GM12865 (cell line): ENCODE measurements at regions not wholly inside any gene's neighbourhood (a gene's known extent, or its start where the extent isn't known, plus 50 kb on each side); places are given as distances from the start of the nearest gene placed in this dataset.

Experiments
- DNase-seq: peaks from one replicate; pipeline ENCODE4 v3.0.0; 2010; ENCODE audit warnings: low read depth
- H3K4me3 ChIP-seq: 2 replicates; pipeline ENCODE4 v1.5.1; 2011; ENCODE audit warnings: mild to moderate bottlenecking, low read depth, low read length, control low read depth
- TF ChIP-seq, protein P1 (sequence below): IDR thresholded peaks from 2 replicates; pipeline ENCODE4 v1.5.1; 2011; ENCODE audit warnings: low read length, control low read depth, low read depth, inconsistent platforms; ENCODE audit not compliant: insufficient read depth; ENCODE audit errors: missing control alignments

GRCh38 chr7:86262781-86263180 is 380.9 kb upstream of the GRM3 start:
- no peak for DNase-seq
- H3K4me3 ChIP-seq: no peak overlapping the region
- TF ChIP-seq, protein P1, sequence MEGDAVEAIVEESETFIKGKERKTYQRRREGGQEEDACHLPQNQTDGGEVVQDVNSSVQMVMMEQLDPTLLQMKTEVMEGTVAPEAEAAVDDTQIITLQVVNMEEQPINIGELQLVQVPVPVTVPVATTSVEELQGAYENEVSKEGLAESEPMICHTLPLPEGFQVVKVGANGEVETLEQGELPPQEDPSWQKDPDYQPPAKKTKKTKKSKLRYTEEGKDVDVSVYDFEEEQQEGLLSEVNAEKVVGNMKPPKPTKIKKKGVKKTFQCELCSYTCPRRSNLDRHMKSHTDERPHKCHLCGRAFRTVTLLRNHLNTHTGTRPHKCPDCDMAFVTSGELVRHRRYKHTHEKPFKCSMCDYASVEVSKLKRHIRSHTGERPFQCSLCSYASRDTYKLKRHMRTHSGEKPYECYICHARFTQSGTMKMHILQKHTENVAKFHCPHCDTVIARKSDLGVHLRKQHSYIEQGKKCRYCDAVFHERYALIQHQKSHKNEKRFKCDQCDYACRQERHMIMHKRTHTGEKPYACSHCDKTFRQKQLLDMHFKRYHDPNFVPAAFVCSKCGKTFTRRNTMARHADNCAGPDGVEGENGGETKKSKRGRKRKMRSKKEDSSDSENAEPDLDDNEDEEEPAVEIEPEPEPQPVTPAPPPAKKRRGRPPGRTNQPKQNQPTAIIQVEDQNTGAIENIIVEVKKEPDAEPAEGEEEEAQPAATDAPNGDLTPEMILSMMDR: no peak

DNA sequence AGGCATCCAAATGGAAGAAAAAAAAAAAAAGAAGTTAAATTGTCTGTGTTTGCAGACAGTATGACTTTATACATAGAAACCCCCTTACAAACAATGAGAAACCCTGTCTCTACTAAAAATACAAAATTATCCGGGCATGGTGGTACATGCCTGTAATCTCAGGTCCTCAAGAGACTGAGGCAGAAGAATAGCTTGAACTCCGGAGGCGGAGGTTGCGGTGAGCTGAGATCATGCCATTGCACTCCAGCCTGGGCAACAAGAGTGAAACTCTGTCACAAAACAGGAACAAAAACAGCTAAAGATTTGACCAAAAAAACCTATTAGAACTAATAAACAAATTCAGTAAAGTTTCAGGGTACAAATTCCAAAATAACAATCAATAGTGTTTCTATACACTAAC is 385.8 kb upstream of the GRM3 start:
- TF ChIP-seq, protein P1: no peak
- DNase-seq: peak; percentile 6
- H3K4me3 ChIP-seq: no peak overlapping the region

DNA sequence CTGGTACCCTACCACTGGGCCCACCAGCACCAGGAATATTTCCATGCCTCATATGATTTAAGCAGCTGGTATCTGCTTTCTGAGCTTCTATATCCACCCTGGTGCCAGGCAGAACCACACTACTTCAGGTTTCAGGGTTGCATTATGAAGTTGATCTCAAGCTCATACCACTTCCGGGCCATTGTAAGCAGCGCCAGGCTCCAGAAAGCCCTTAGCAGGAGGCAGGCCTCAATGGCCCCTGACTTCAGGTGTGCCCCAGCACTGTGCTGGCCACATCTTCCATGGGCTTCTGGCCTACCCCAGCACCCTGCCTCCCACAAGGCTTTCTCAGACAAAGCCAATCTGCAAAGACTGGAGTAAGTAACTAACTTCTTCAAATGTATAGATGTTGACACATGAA is 391.3 kb upstream of the GRM3 start:
- TF ChIP-seq, protein P1: no peak
- no peak for DNase-seq
- no peak overlapping the region for H3K4me3 ChIP-seq

DNA sequence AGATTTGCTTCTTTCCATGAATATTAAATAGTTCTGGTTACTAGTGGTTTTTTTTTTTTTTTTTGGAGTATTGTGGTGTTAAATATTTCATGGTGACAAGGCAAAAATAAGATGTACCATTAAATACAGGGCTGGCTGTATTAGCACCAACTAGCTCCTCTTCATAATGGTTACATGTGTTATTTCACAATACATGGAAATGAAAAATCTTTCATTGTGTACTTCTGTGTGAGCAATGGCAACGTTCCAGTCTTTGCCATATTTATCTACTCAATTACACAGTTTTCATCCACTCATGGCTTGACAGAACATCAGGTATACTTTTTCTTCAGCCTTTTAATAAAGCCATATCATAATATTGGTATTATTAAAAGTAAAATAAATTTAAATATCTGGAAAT is 394.7 kb upstream of the GRM3 start:
- H3K4me3 ChIP-seq: no peak overlapping the region
- TF ChIP-seq, protein P1: no peak
- DNase-seq: no peak

GRCh38 chr7:86243171-86243570 is 400.5 kb upstream of the GRM3 start:
- H3K4me3 ChIP-seq: no peak overlapping the region
- DNase-seq: no peak
- TF ChIP-seq, protein P1: no peak

- no peak for DNase-seq
- TF ChIP-seq, protein P1: no peak
- H3K4me3 ChIP-seq: no peak overlapping the region
Observed at GRCh38 chr7:86226191-86226590, 417.5 kb upstream of the GRM3 start.

DNA sequence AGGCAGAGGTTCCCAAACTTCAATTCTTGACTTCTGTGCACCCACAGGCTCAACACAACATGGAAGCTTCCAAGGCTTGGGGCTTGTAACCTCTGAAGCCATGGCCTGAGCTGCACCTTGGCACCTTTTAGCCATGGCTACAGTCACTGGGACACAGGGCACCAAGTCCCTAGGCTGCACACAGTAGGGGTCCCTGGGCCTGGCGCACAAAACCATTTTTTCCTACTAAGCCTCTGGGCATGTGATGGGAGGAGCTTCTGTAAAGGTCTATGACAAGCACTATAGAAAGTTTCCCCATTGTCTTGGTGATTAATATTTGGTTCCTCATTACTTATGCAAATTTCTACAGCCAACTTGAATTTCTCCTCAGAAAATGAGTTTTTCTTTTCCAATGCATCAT is 420.9 kb upstream of the GRM3 start:
- no peak overlapping the region for H3K4me3 ChIP-seq
- no peak for DNase-seq
- TF ChIP-seq, protein P1: no peak
